A549 (cell line): ENCODE measurements at regions not wholly inside any gene's neighbourhood (a gene's known extent, or its start where the extent isn't known, plus 50 kb on each side); places are given as distances from the start of the nearest gene placed in this dataset.

Source experiments
- ATAC-seq, 2 experiments: fragments of 200-7000 bp in 1 of 2; fragments of >200 bp in 1 of 2; cut with Nextera tagmentation in 1 of 2; cut with Tn5 transposase in 1 of 2; 3 replicates each; pipeline versions ENCODE4 v1.8.0 to v1.9.1; 2018 to 2020; ENCODE audit warnings: mild to moderate bottlenecking in 1 of 2, moderate library complexity in 1 of 2
- CTCF ChIA-PET: fragments of 300-600 bp; sonication (Branson Sonifier 250); formaldehyde crosslinking; extraction: SDS; loops from one replicate; lab custom pipeline; 2021; ENCODE audit warnings: antibody characterized with exemption, inconsistent platforms; lab: Yijun Ruan, JAX
- POLR2A ChIA-PET: fragments of 350-600 bp; formaldehyde crosslinking; extraction: SDS; loops from one replicate; lab custom pipeline; 2021; ENCODE audit warnings: antibody characterized with exemption, inconsistent platforms; lab: Yijun Ruan, JAX
- DNase-seq, 2 experiments: peaks; one replicate each; pipeline versions ENCODE4 v3.0.0 to v3.0.0-alpha.2; 2011 to 2016; ENCODE audit warnings: low read depth in 1 of 2, low spot score in 1 of 2
- FAIRE-seq: peaks from 2 replicates; lab custom pipeline; 2011; peaks lifted over from hg19 to GRCh38; lab: Jason Lieb, UNC
- H3K27ac ChIP-seq, 2 experiments: fragments of >200 bp; sonication (Bioruptor Twin); formaldehyde crosslinking; 3 replicates each; pipeline ENCODE4 v1.5.1; 2016 to 2017
- H3K4me1 ChIP-seq: fragments of >200 bp; sonication (Bioruptor Twin); formaldehyde crosslinking; 3 replicates; pipeline ENCODE4 v1.6.1; 2016
- H3K4me2 ChIP-seq: fragments of >200 bp; sonication (Bioruptor Twin); formaldehyde crosslinking; 3 replicates; pipeline ENCODE4 v1.6.1; 2016
- H3K4me3 ChIP-seq: fragments of >200 bp; sonication (Bioruptor Twin); formaldehyde crosslinking; 3 replicates; pipeline ENCODE4 v1.5.1; 2016
- H3K9me3 ChIP-seq: fragments of >200 bp; sonication (Bioruptor Twin); formaldehyde crosslinking; 3 replicates; pipeline ENCODE4 v1.6.1; 2016
- BHLHE40 ChIP-seq: IDR thresholded peaks from 2 replicates; pipeline ENCODE4 v1.6.1; 2012; ENCODE audit warnings: low read depth, low read length, inconsistent platforms
- CBX2 ChIP-seq: fragments of 200-600 bp; sonication (generic); IDR thresholded peaks from 2 replicates; pipeline ENCODE4 v1.6.1; 2016; ENCODE audit warnings: low read depth, mild to moderate bottlenecking, borderline replicate concordance
- EHF ChIP-seq: fragments of 250-450 bp; sonication (Bioruptor Pico); IDR thresholded peaks from 2 replicates; pipeline ENCODE4 v1.5.0; 2020; ENCODE audit warnings: mild to moderate bottlenecking
- EHMT2 ChIP-seq: fragments of 200-600 bp; sonication (generic); IDR thresholded peaks from 2 replicates; pipeline ENCODE4 v1.6.1; 2016; ENCODE audit warnings: antibody characterized with exemption, low read depth, mild to moderate bottlenecking, moderate library complexity
- EP300 ChIP-seq, 2 experiments: fragments of >200 bp; sonication (Bioruptor Twin); formaldehyde crosslinking; IDR thresholded peaks; 2 replicates in 1 of 2; 3 replicates in 1 of 2; pipeline ENCODE4 v1.6.1; 2016 to 2017
- FOSB ChIP-seq: fragments of 250-450 bp; sonication (Bioruptor Pico); IDR thresholded peaks from 2 replicates; pipeline ENCODE4 v1.5.0; 2020; ENCODE audit warnings: mild to moderate bottlenecking, moderate library complexity
- FOSL2 ChIP-seq, 2 experiments: fragments of 450-650 bp in 1 of 2; fragments of >200 bp in 1 of 2; sonication (Bioruptor Twin) in 1 of 2; formaldehyde crosslinking; IDR thresholded peaks; 2 replicates each; pipeline versions ENCODE4 v1.5.0 to v1.6.1; 2016 to 2020; ENCODE audit warnings: mild to moderate bottlenecking in 1 of 2, moderate library complexity in 1 of 2
- GATA3 ChIP-seq: IDR thresholded peaks from 2 replicates; pipeline ENCODE4 v1.6.1; 2012; ENCODE audit warnings: borderline replicate concordance
- HEYL ChIP-seq: fragments of 250-450 bp; sonication (Bioruptor Pico); IDR thresholded peaks from 2 replicates; pipeline ENCODE4 v1.8.0; 2021; ENCODE audit warnings: mild to moderate bottlenecking, moderate library complexity
- HOXA7 ChIP-seq: fragments of 250-450 bp; sonication (Bioruptor Pico); IDR thresholded peaks from 2 replicates; pipeline ENCODE4 v1.5.0; 2020; ENCODE audit warnings: mild to moderate bottlenecking, moderate library complexity
- HOXB13 ChIP-seq: fragments of 250-450 bp; sonication (Bioruptor Pico); IDR thresholded peaks from 2 replicates; pipeline ENCODE4 v1.5.0; 2020; ENCODE audit warnings: low read depth, mild to moderate bottlenecking, moderate library complexity
- MAFK ChIP-seq: fragments of 450-650 bp; IDR thresholded peaks from 2 replicates; pipeline ENCODE4 v1.6.1; 2014; ENCODE audit not compliant: partially characterized antibody
- NFE2L2 ChIP-seq: fragments of 150-350 bp; conservative IDR thresholded peaks from 2 replicates; pipeline ENCODE4 v1.6.1; 2014; ENCODE audit warnings: low read length
- NPAS2 ChIP-seq: fragments of 250-450 bp; sonication (Bioruptor Pico); IDR thresholded peaks from 2 replicates; pipeline ENCODE4 v1.8.0; 2022; ENCODE audit warnings: mild to moderate bottlenecking, moderate library complexity, borderline replicate concordance
- RNF2 ChIP-seq: fragments of 200-600 bp; sonication (generic); IDR thresholded peaks from 2 replicates; pipeline ENCODE4 v1.6.1; 2016; ENCODE audit warnings: low read depth, mild to moderate bottlenecking, antibody characterized with exemption, moderate library complexity, borderline replicate concordance
- TFCP2L1 ChIP-seq: fragments of 250-450 bp; sonication (Bioruptor Pico); IDR thresholded peaks from 2 replicates; pipeline ENCODE4 v1.5.0; 2021; ENCODE audit warnings: mild to moderate bottlenecking
- TP53 ChIP-seq: fragments of 250-450 bp; sonication (Bioruptor Pico); IDR thresholded peaks from 2 replicates; pipeline ENCODE4 v1.5.0; 2021; ENCODE audit warnings: mild to moderate bottlenecking, moderate library complexity
- ZC3H11A ChIP-seq: fragments of 450-650 bp; IDR thresholded peaks from 2 replicates; pipeline ENCODE4 v1.6.1; 2014; ENCODE audit warnings: antibody characterized with exemption, mild to moderate bottlenecking
- ZNF302 ChIP-seq: fragments of 250-450 bp; sonication (Bioruptor Pico); IDR thresholded peaks from 2 replicates; pipeline ENCODE4 v1.9.0; 2021; ENCODE audit warnings: inconsistent platforms, mild to moderate bottlenecking, moderate library complexity
- WGBS: methylation state at CpG from one replicate; pipeline ENCODE4 v1.1.6; 2017; ENCODE audit errors: missing lambda C conversion rate; 5-methylcytosine and 5-hydroxymethylcytosine counted together
- TF ChIP-seq, protein P1 (sequence below): fragments of 250-450 bp; sonication (Bioruptor Pico); IDR thresholded peaks from 2 replicates; pipeline ENCODE4 v1.5.0; 2020; ENCODE audit warnings: low read depth, mild to moderate bottlenecking, moderate library complexity
- TF ChIP-seq, protein P2 (sequence below): fragments of 450-650 bp; IDR thresholded peaks from 2 replicates; pipeline ENCODE4 v1.6.1; 2014; ENCODE audit warnings: antibody characterized with exemption
- TF ChIP-seq, protein P3 (sequence below): fragments of 150-350 bp; IDR thresholded peaks from 2 replicates; pipeline ENCODE4 v1.6.1; 2014; ENCODE audit warnings: low read depth, mild to moderate bottlenecking, low read length
- TF ChIP-seq, protein P4 (sequence below): fragments of >200 bp; sonication (Bioruptor Twin); formaldehyde crosslinking; IDR thresholded peaks from 3 replicates; pipeline ENCODE4 v1.5.1; 2016

DNA sequence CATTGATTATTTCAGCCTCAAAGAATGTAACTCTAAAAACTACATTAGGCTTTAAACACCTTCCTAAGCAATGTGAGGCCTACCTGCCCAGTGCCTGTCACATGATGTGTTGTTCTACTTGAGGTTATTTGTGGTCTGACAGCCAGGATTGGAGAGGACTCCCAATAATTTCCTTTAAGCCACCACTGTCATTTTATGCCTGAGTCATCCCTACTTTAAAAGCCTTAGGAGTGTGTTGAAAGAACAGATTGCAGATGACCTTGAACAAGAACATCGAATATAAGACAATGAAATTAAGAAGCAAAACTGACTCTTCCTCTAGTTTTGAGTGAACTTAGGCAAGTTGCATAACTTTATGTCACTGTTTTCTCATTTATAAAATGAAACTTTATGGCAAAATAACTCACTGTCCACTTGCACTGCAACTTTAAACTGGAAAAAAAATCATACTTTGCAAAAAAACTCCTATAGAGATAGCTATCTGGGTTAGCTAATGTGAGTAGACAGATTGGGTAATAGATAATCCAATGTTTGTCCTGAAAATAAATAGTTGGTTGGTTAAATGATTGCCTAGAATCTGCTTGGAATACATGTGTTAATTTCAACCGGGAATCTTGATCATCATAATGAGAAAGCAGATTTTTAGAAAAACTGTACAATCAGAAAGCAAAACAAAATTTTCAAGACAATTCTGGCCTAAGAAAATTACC lies 361.2 kb downstream of the SUCLA2 start:
- ATAC-seq = no peak
- H3K4me3 ChIP-seq = no peak overlapping the region
- no peak overlapping the region for H3K27ac ChIP-seq
- 19% methylated on average over 2 of the region's 2 CpGs for WGBS
- TF ChIP-seq ZNF302 (CRISPR knock-in tag) = no peak
- no peak for TF ChIP-seq EP300 (IDR thresholded peaks at IDR 0.05)
- CTCF ChIA-PET = no interaction called here
- FAIRE-seq = no peak
- DNase-seq = no peak
- no peak overlapping the region for H3K4me2 ChIP-seq
- POLR2A ChIA-PET = no interaction called here
- no peaks in the 10 kb centered on the region for H3K4me1 ChIP-seq
- H3K9me3 ChIP-seq = no peaks in the 10 kb centered on the region

DNA sequence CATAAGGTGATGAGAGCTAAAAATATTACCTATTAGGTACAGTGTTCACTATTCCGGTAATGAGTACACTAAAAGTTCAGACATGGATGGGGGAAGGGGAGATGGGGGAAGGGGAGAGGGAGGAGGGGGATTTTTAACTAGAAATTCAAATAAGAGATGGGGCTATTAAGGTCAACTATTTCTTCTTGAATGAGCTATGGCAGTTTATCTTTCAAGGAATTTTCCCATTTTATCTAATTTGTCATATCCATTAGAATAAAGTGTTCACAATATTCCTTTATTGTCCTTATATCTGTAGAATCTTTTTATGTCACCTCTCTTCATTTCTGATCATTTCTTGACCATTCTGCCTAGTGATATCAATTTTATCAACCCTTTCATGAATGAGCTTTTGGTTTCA lies 362.4 kb downstream of the SUCLA2 start:
- TF ChIP-seq HEYL (no peak), MAFK (no peak), TFCP2L1 (CRISPR knock-in tag) (no peak)
- Histone ChIP-seq H3K4me2 (no peak overlapping the region), H3K27ac (no peak overlapping the region), H3K9me3 (no peaks in the 10 kb centered on the region), H3K4me1 (no peaks in the 10 kb centered on the region), H3K4me3 (no peak overlapping the region)
- no peak for ATAC-seq
- WGBS = 0% methylated on average over 1 of the region's 1 CpG
- no peak for FAIRE-seq
- POLR2A ChIA-PET = no interaction called here
- no peak for DNase-seq
- CTCF ChIA-PET = no interaction called here

DNA sequence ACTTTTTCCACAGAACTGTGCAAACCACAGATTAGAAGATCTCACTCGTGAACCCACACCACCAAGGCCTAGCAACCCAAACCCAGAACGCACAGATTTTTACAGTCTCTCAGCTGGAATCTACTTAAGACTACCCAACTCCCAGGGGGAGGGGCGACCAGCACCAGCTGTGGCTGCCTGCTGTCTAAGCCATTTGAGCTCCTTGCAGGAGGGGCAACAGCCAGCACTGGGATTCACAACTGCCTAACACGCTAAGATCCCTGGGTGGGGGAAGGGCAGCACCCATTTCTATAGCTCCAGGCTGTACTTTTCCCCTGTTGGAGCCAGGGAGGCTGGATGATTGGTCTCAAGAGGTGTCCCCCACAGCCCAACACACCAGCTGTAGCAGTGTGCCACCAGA lies 368.8 kb downstream of the SUCLA2 start:
- TF ChIP-seq, protein P1, sequence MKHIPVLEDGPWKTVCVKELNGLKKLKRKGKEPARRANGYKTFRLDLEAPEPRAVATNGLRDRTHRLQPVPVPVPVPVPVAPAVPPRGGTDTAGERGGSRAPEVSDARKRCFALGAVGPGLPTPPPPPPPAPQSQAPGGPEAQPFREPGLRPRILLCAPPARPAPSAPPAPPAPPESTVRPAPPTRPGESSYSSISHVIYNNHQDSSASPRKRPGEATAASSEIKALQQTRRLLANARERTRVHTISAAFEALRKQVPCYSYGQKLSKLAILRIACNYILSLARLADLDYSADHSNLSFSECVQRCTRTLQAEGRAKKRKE (CRISPR knock-in tag) = no peak
- no peak for TF ChIP-seq TFCP2L1 (CRISPR knock-in tag)
- TF ChIP-seq HOXA7 (CRISPR knock-in tag) = no peak
- TF ChIP-seq EHF (CRISPR knock-in tag) = no peak
- no peak for TF ChIP-seq CBX2
- TF ChIP-seq NPAS2 (CRISPR knock-in tag) = no peak
- no peak for TF ChIP-seq NFE2L2
- TF ChIP-seq, all 56 proteins: peak for 0
- 20% methylated on average over 3 of the region's 4 CpGs for WGBS
- POLR2A ChIA-PET = interaction anchor here (1.1 kb wide), 1 partner anchor 9 kb away, joined by 3 read pairs; no protein-coding TSS in a partner anchor
- ATAC-seq = no peak
- H3K9me3 ChIP-seq = no peaks in the 10 kb centered on the region
- FAIRE-seq = no peak
- no peaks in the 10 kb centered on the region for H3K4me1 ChIP-seq
- H3K4me3 ChIP-seq = no peak overlapping the region
- no peak for DNase-seq
- CTCF ChIA-PET = interaction anchor here (1.1 kb wide), 1 partner anchor 9 kb away, joined by 3 read pairs; no protein-coding TSS in a partner anchor
- H3K4me2 ChIP-seq = no peak overlapping the region
- no peak overlapping the region for H3K27ac ChIP-seq

DNA sequence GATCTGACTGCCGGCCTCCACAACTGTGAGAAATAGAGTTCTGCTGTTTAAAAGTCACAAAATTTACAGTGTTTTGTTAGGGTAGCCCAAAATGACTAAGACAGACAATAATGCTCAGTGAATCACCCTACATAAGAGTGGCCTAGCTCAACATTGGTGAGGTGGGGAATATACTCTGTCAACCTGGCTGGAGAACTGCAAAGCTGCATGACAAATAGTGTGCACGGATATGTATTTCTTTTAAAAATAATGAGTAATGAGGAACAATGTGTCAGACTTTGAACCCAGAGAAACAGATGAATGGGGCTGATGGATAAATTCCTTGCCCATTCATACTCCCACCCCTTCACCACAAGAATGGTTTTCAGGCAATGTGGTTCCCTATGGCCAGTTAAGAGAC lies 372.4 kb downstream of the SUCLA2 start:
- no peak for FAIRE-seq
- H3K27ac ChIP-seq = no peak overlapping the region
- no peak for ATAC-seq
- H3K4me2 ChIP-seq = no peak overlapping the region
- ChIA-PET CTCF (no interaction called here), POLR2A (no interaction called here)
- 5% methylated on average over 2 of the region's 2 CpGs for WGBS
- no peak overlapping the region for H3K4me3 ChIP-seq
- no peaks in the 10 kb centered on the region for H3K4me1 ChIP-seq
- no peak for DNase-seq
- H3K9me3 ChIP-seq = no peaks in the 10 kb centered on the region
- TF ChIP-seq, protein P2, sequence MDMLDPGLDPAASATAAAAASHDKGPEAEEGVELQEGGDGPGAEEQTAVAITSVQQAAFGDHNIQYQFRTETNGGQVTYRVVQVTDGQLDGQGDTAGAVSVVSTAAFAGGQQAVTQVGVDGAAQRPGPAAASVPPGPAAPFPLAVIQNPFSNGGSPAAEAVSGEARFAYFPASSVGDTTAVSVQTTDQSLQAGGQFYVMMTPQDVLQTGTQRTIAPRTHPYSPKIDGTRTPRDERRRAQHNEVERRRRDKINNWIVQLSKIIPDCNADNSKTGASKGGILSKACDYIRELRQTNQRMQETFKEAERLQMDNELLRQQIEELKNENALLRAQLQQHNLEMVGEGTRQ = no peak
- TF ChIP-seq RNF2 (no peak), HEYL (no peak), MAFK (no peak), TP53 (no peak), GATA3 (no peak), FOSL2 (IDR thresholded peaks at IDR 0.05) (no peak), FOSL2 (CRISPR knock-in tag; IDR thresholded peaks at IDR 0.05) (no peak), ZNF302 (CRISPR knock-in tag) (no peak), BHLHE40 (no peak), FOSB (no peak), HOXA7 (CRISPR knock-in tag) (no peak), ZC3H11A (no peak), HOXB13 (no peak), TFCP2L1 (CRISPR knock-in tag) (no peak), EHMT2 (no peak)
- TF ChIP-seq, protein P3, sequence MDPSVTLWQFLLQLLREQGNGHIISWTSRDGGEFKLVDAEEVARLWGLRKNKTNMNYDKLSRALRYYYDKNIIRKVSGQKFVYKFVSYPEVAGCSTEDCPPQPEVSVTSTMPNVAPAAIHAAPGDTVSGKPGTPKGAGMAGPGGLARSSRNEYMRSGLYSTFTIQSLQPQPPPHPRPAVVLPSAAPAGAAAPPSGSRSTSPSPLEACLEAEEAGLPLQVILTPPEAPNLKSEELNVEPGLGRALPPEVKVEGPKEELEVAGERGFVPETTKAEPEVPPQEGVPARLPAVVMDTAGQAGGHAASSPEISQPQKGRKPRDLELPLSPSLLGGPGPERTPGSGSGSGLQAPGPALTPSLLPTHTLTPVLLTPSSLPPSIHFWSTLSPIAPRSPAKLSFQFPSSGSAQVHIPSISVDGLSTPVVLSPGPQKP = no peak
- TF ChIP-seq, protein P1 (CRISPR knock-in tag) = no peak
- TF ChIP-seq, protein P4, sequence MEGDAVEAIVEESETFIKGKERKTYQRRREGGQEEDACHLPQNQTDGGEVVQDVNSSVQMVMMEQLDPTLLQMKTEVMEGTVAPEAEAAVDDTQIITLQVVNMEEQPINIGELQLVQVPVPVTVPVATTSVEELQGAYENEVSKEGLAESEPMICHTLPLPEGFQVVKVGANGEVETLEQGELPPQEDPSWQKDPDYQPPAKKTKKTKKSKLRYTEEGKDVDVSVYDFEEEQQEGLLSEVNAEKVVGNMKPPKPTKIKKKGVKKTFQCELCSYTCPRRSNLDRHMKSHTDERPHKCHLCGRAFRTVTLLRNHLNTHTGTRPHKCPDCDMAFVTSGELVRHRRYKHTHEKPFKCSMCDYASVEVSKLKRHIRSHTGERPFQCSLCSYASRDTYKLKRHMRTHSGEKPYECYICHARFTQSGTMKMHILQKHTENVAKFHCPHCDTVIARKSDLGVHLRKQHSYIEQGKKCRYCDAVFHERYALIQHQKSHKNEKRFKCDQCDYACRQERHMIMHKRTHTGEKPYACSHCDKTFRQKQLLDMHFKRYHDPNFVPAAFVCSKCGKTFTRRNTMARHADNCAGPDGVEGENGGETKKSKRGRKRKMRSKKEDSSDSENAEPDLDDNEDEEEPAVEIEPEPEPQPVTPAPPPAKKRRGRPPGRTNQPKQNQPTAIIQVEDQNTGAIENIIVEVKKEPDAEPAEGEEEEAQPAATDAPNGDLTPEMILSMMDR = no peak
